NCI-H2227 (cell line): ENCODE measurements at regions not wholly inside any gene's neighbourhood (a gene's known extent, or its start where the extent isn't known, plus 50 kb on each side); places are given as distances from the start of the nearest gene placed in this dataset.
"Not testable (repeated sequence)": the region's sequence is repeated elsewhere in the genome, so short reads cannot be mapped to it uniquely, and the experiment has no call there.

Experiments used
- DNase-seq: peaks from one replicate; lab custom pipeline; 2025; ENCODE audit not compliant: unreplicated experiment; lab: John Stamatoyannopoulos, UW

GRCh38 chr15:75792236-75792635 is 51.0 kb upstream of the UBE2Q2 start:
- DNase-seq, result not testable (repeated sequence)

- no peak for DNase-seq
Observed at GRCh38 chr15:75791337-75791713, 51.9 kb upstream of the UBE2Q2 start.

- DNase-seq, result no peak
Observed at GRCh38 chr15:75790631-75791336, 52.5 kb upstream of the UBE2Q2 start.

GRCh38 chr15:75786575-75786947 is 56.7 kb upstream of the UBE2Q2 start:
- peak; percentile 27 for DNase-seq

GRCh38 chr15:75785771-75786574 is 57.3 kb upstream of the UBE2Q2 start:
- peak; percentile 82 for DNase-seq

GRCh38 chr15:75784511-75785480 is 58.5 kb upstream of the UBE2Q2 start:
- DNase-seq, result not testable (repeated sequence)

GRCh38 chr15:75783566-75783965 is 59.7 kb upstream of the UBE2Q2 start:
- not testable (repeated sequence) for DNase-seq

GRCh38 chr15:75782926-75783325 is 60.3 kb upstream of the UBE2Q2 start:
- no peak for DNase-seq

- DNase-seq, result not testable (repeated sequence)
Observed at GRCh38 chr15:75780995-75781394, 62.3 kb upstream of the UBE2Q2 start.

GRCh38 chr15:75779504-75779903 is 63.7 kb upstream of the UBE2Q2 start:
- DNase-seq, result no peak

GRCh38 chr15:75776871-75777610 is 64.4 kb upstream of the CSPG4 start:
- not testable (repeated sequence) for DNase-seq

- no peak for DNase-seq
Observed at GRCh38 chr15:75776065-75776423, 63.4 kb upstream of the CSPG4 start.

- DNase-seq, result no peak
Observed at GRCh38 chr15:75775296-75776064, 62.8 kb upstream of the CSPG4 start.

- not testable (repeated sequence) for DNase-seq
Observed at GRCh38 chr15:75773974-75774373, 61.3 kb upstream of the CSPG4 start.

GRCh38 chr15:75771054-75771453 is 58.4 kb upstream of the CSPG4 start:
- DNase-seq, result not testable (repeated sequence)

GRCh38 chr15:75770131-75770530 is 57.5 kb upstream of the CSPG4 start:
- no peak for DNase-seq

- not testable (repeated sequence) for DNase-seq
Observed at GRCh38 chr15:75768526-75768925, 55.9 kb upstream of the CSPG4 start.

GRCh38 chr15:75765551-75766305 is 53.1 kb upstream of the CSPG4 start:
- not testable (repeated sequence) for DNase-seq
